ENCODE measurements at regions not wholly inside any gene's neighbourhood (a gene's known extent, or its start where the extent isn't known, plus 50 kb on each side); places are given as distances from the start of the nearest gene placed in this dataset.

DNA sequence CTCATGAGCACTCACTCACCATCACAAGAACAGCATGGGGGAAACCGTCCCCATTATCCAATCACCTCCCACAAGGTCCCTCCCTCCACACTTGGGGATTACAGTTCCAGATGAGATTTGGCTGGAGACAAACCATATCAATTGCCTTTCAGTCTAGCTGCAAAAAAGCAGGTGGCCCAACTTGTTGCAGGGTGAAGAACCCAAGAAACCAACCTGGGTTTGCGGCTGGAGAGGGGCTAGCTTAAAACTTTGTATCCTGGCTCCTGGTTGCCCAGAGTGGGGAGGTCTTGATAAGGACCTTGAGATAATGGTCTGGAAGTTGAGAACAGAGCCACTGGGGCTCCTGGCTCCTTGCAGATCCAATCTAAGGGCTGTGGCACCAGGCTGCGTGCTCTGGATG lies 122.8 kb upstream of the PCBD1 start:
- TF ChIP-seq, protein P1, sequence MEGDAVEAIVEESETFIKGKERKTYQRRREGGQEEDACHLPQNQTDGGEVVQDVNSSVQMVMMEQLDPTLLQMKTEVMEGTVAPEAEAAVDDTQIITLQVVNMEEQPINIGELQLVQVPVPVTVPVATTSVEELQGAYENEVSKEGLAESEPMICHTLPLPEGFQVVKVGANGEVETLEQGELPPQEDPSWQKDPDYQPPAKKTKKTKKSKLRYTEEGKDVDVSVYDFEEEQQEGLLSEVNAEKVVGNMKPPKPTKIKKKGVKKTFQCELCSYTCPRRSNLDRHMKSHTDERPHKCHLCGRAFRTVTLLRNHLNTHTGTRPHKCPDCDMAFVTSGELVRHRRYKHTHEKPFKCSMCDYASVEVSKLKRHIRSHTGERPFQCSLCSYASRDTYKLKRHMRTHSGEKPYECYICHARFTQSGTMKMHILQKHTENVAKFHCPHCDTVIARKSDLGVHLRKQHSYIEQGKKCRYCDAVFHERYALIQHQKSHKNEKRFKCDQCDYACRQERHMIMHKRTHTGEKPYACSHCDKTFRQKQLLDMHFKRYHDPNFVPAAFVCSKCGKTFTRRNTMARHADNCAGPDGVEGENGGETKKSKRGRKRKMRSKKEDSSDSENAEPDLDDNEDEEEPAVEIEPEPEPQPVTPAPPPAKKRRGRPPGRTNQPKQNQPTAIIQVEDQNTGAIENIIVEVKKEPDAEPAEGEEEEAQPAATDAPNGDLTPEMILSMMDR (IDR thresholded peaks at IDR 0.05; ENCODE audit: borderline replicate concordance, extremely low read depth, low read length, poor library complexity, severe bottlenecking) = no peak
- no peak for TF ChIP-seq EZH2 (IDR thresholded peaks at IDR 0.05; ENCODE audit: borderline replicate concordance, low read depth, low read length, severe bottlenecking)
